ENCODE measurements at regions not wholly inside any gene's neighbourhood (a gene's known extent, or its start where the extent isn't known, plus 50 kb on each side); places are given as distances from the start of the nearest gene placed in this dataset.

DNA sequence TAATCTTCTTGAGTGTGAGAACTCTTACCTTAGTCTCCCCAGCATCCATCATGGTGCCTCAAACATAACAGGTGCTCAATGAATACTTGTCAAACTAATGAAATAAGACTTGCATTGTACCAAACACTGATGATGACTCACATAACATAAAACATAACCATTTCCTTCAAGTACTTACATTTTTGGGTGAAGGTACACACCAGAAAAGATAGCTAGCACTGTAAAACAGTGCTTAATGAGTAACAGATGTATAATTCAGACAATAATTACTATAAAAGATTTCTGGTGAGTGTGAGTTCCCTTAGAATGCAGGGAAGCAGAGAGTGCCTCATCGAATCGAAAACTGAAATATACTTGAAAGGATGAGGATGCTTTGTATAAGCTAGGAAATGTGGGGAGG lies 70.1 kb upstream of the HCCS start:
- Histone ChIP-seq H3K4me3 (no peak overlapping the region), H3K27me3 (no peaks in the 10 kb centered on the region), H3K9me3 (no peaks in the 10 kb centered on the region), H3K36me3 (no peaks in the 10 kb centered on the region), H3K4me1 (no peaks in the 10 kb centered on the region), H3K27ac (no peak overlapping the region)
- TF ChIP-seq POLR2A (IDR thresholded peaks at IDR 0.05) = no peak
- DNase-seq = no peak
- 91 to 92% methylated on average over 2 of the region's 2 CpGs for WGBS, 2 donors
- intact Hi-C loops (cut with DNase I) = no loop called here

DNA sequence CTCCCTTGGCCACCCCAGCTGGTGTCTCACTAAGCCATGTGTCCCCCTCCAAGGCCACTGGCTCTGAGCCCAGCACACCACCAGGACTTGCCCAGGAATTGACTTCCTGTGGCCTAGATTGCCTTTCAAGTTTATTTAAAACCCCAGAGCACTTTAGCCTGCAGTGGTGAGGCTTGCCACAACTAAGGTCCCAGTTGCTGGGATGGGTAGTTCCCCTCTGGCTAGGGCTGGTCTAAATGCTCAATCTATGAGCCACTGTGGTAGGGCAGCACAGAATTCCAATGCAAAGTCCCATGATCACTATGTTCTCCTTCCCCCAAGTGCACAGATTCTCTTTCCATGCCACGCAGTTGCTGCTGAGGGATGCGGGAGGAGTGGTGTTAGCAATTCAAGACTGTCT lies 61.1 kb upstream of the HCCS start:
- intact Hi-C loops (cut with DNase I) = no loop called here
- WGBS, 2 donors = 96 to 100% methylated on average over 2 of the region's 2 CpGs
- Histone ChIP-seq H3K9me3 (no peaks in the 10 kb centered on the region), H3K4me1 (no peaks in the 10 kb centered on the region), H3K27me3 (no peaks in the 10 kb centered on the region), H3K4me3 (no peak overlapping the region), H3K27ac (no peak overlapping the region), H3K36me3 (no peaks in the 10 kb centered on the region)
- DNase-seq = no peak
- TF ChIP-seq POLR2AphosphoS5 (IDR thresholded peaks at IDR 0.05) (no peak), POLR2A (IDR thresholded peaks at IDR 0.05) (no peak), EP300 (IDR thresholded peaks at IDR 0.05) (no peak)
- TF ChIP-seq, protein P1, sequence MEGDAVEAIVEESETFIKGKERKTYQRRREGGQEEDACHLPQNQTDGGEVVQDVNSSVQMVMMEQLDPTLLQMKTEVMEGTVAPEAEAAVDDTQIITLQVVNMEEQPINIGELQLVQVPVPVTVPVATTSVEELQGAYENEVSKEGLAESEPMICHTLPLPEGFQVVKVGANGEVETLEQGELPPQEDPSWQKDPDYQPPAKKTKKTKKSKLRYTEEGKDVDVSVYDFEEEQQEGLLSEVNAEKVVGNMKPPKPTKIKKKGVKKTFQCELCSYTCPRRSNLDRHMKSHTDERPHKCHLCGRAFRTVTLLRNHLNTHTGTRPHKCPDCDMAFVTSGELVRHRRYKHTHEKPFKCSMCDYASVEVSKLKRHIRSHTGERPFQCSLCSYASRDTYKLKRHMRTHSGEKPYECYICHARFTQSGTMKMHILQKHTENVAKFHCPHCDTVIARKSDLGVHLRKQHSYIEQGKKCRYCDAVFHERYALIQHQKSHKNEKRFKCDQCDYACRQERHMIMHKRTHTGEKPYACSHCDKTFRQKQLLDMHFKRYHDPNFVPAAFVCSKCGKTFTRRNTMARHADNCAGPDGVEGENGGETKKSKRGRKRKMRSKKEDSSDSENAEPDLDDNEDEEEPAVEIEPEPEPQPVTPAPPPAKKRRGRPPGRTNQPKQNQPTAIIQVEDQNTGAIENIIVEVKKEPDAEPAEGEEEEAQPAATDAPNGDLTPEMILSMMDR (IDR thresholded peaks at IDR 0.05) = no peak

- intact Hi-C loops (cut with DNase I) = no loop called here
- Histone ChIP-seq H3K27ac (peak overlapping the region in 1 of 4 donors; percentile 25), H3K4me1 (no peaks in the 10 kb centered on the region), H3K36me3 (no peaks in the 10 kb centered on the region), H3K27me3 (no peaks in the 10 kb centered on the region), H3K4me3 (no peak overlapping the region), H3K9me3 (no peaks in the 10 kb centered on the region)
- TF ChIP-seq, protein P1 (IDR thresholded peaks at IDR 0.05) = no peak
- TF ChIP-seq POLR2A (IDR thresholded peaks at IDR 0.05) = no peak
- no peak for TF ChIP-seq EP300 (IDR thresholded peaks at IDR 0.05)
- TF ChIP-seq POLR2AphosphoS5 (IDR thresholded peaks at IDR 0.05) = no peak
- DNase-seq = no peak
Measured at GRCh38 chrX:11053351-11053750, 57.8 kb upstream of the HCCS start.

- Histone ChIP-seq H3K27me3 (no peaks in the 10 kb centered on the region), H3K4me1 (no peaks in the 10 kb centered on the region), H3K9me3 (no peaks in the 10 kb centered on the region), H3K4me3 (no peak overlapping the region), H3K27ac (no peak overlapping the region), H3K36me3 (no peaks in the 10 kb centered on the region)
- DNase-seq = no peak
- 96 to 98% methylated on average over 2 of the region's 2 CpGs for WGBS, 2 donors
- intact Hi-C loops (cut with DNase I) = no loop called here
- TF ChIP-seq, protein P1 (IDR thresholded peaks at IDR 0.05) = no peak
- no peak for TF ChIP-seq EP300 (IDR thresholded peaks at IDR 0.05)
- no peak for TF ChIP-seq POLR2A (IDR thresholded peaks at IDR 0.05)
- TF ChIP-seq POLR2AphosphoS5 (IDR thresholded peaks at IDR 0.05) = no peak
Measured at GRCh38 chrX:11056322-11057176, 54.6 kb upstream of the HCCS start.

DNA sequence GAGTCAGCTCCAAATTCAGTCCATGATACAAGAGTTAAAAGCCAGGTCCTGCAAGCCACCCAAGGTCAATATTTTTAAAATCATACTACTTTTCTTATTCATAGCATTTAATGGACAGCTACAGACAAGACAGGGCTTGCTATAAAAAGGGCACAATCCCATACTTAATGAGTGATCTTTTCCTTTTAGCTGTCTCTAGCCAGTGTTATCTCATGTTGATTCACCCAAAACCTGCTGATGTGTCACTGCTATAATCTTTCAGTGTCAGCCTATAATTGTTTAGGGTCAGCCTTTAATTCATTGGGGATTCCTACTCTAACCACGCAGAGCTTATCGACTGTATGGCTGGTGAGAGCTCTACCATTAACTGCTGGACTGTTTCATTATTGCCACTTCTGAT lies 51.2 kb upstream of the HCCS start:
- H3K9me3 ChIP-seq = no peaks in the 10 kb centered on the region
- H3K27ac ChIP-seq = no peak overlapping the region
- H3K36me3 ChIP-seq = no peaks in the 10 kb centered on the region
- TF ChIP-seq POLR2AphosphoS5 (IDR thresholded peaks at IDR 0.05) (no peak), EP300 (IDR thresholded peaks at IDR 0.05) (no peak), POLR2A (IDR thresholded peaks at IDR 0.05) (no peak)
- TF ChIP-seq, protein P1 (IDR thresholded peaks at IDR 0.05) = no peak
- intact Hi-C loops (cut with DNase I) = no loop called here
- 94 to 96% methylated on average over 2 of the region's 2 CpGs for WGBS, 2 donors
- H3K4me3 ChIP-seq = no peak overlapping the region
- no peaks in the 10 kb centered on the region for H3K4me1 ChIP-seq
- DNase-seq = no peak
- no peaks in the 10 kb centered on the region for H3K27me3 ChIP-seq
